PC-9 (cell line): ENCODE measurements at regions not wholly inside any gene's neighbourhood (a gene's known extent, or its start where the extent isn't known, plus 50 kb on each side); places are given as distances from the start of the nearest gene placed in this dataset.

Experiments used
- EZH2 ChIP-seq: fragments of 200-600 bp; sonication (generic); IDR thresholded peaks from 2 replicates; pipeline ENCODE4 v1.8.0; 2017; ENCODE audit warnings: antibody characterized with exemption, low read depth
- TF ChIP-seq, protein P1 (sequence below): fragments of 200-600 bp; sonication (generic); conservative IDR thresholded peaks from 2 replicates; pipeline ENCODE4 v1.6.1; 2017; ENCODE audit warnings: mixed run types, antibody characterized with exemption, mild to moderate bottlenecking, moderate library complexity

DNA sequence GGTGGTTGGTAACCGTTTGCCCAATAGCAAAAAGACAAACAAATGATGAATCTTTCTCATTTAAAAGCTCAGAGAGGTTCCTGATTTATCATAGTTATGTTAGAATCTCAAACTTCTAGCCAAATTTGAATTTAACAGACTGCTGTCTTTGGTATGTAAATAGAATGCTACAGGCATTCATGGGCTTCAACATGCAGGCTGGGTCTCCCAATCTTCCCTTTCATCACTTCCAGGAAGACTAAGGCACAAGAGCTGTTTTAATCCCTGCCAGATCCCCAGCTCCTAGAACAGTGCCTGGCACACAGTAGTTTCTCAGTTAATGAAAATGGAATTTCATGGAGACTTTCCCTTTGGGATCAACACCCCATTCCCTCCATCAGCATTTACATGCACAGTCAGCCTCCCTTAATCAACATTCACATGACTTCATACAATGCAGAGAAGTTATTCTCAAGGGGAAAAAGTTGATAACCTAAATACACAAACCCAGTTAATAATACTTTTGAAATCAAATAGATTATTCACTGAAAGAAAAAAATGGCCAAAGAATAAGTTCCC is 107.6 kb upstream of the C1QTNF7 start:
- TF ChIP-seq, protein P1, sequence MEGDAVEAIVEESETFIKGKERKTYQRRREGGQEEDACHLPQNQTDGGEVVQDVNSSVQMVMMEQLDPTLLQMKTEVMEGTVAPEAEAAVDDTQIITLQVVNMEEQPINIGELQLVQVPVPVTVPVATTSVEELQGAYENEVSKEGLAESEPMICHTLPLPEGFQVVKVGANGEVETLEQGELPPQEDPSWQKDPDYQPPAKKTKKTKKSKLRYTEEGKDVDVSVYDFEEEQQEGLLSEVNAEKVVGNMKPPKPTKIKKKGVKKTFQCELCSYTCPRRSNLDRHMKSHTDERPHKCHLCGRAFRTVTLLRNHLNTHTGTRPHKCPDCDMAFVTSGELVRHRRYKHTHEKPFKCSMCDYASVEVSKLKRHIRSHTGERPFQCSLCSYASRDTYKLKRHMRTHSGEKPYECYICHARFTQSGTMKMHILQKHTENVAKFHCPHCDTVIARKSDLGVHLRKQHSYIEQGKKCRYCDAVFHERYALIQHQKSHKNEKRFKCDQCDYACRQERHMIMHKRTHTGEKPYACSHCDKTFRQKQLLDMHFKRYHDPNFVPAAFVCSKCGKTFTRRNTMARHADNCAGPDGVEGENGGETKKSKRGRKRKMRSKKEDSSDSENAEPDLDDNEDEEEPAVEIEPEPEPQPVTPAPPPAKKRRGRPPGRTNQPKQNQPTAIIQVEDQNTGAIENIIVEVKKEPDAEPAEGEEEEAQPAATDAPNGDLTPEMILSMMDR = no peak
- TF ChIP-seq EZH2 = no peak
